Panc1 (cell line): ENCODE measurements at regions not wholly inside any gene's neighbourhood (a gene's known extent, or its start where the extent isn't known, plus 50 kb on each side); places are given as distances from the start of the nearest gene placed in this dataset.

Experiments
- CTCF ChIP-seq: fragments of 450-650 bp; IDR thresholded peaks from 2 replicates; pipeline ENCODE4 v1.5.1; 2017; ENCODE audit warnings: mild to moderate bottlenecking
- TCF7L2 ChIP-seq: IDR thresholded peaks from 2 replicates; pipeline ENCODE4 v1.6.1; 2011; ENCODE audit warnings: mild to moderate bottlenecking, low read depth, low read length, inconsistent platforms

GRCh38 chr10:117942226-117942625 is 104.5 kb downstream of the RAB11FIP2 start:
- TF ChIP-seq CTCF (no peak), TCF7L2 (no peak)
